H9 (cell line): ENCODE measurements at regions not wholly inside any gene's neighbourhood (a gene's known extent, or its start where the extent isn't known, plus 50 kb on each side); places are given as distances from the start of the nearest gene placed in this dataset.

ENCODE experiments used
- DNase-seq: peaks from one replicate; pipeline ENCODE4 v3.0.0-alpha.2; 2017
- H2AFZ ChIP-seq: one replicate; pipeline ENCODE4 v1.6.1; 2013; ENCODE audit warnings: mild to moderate bottlenecking, low read length, control low read depth, moderate library complexity
- H2AK5ac ChIP-seq: 2 replicates; pipeline ENCODE4 v1.6.1; 2013; ENCODE audit warnings: low read length, control low read depth, mixed read lengths; ENCODE audit not compliant: insufficient read length
- H2BK120ac ChIP-seq: one replicate; pipeline ENCODE4 v1.6.1; 2013; ENCODE audit warnings: low read depth, mild to moderate bottlenecking, low read length, control low read depth, inconsistent platforms; ENCODE audit not compliant: poor library complexity, severe bottlenecking
- H2BK12ac ChIP-seq: 2 replicates; pipeline ENCODE4 v1.6.1; 2013; ENCODE audit warnings: low read length, control low read depth, mixed read lengths, low read depth; ENCODE audit not compliant: insufficient read length
- H2BK15ac ChIP-seq: 2 replicates; pipeline ENCODE4 v1.6.1; 2013; ENCODE audit warnings: low read depth, low read length, control low read depth
- H2BK20ac ChIP-seq: one replicate; pipeline ENCODE4 v1.6.1; 2013; ENCODE audit warnings: low read depth, mild to moderate bottlenecking, low read length, control low read depth, inconsistent platforms; ENCODE audit not compliant: poor library complexity, severe bottlenecking
- H2BK5ac ChIP-seq: 2 replicates; pipeline ENCODE4 v1.6.1; 2013; ENCODE audit warnings: low read length, control low read depth, mixed read lengths; ENCODE audit not compliant: insufficient read length
- H3K14ac ChIP-seq: 2 replicates; pipeline ENCODE4 v1.6.1; 2013; ENCODE audit warnings: low read length, control low read depth; ENCODE audit not compliant: insufficient read depth
- H3K18ac ChIP-seq: 2 replicates; pipeline ENCODE4 v1.6.1; 2013; ENCODE audit warnings: low read depth, mild to moderate bottlenecking, mixed read lengths, low read length, control low read depth; ENCODE audit not compliant: insufficient read length
- H3K23ac ChIP-seq: 2 replicates; pipeline ENCODE4 v1.6.1; 2013; ENCODE audit warnings: low read length, control low read depth, mixed read lengths, low read depth; ENCODE audit not compliant: insufficient read length
- H3K23me2 ChIP-seq: 2 replicates; pipeline ENCODE4 v1.6.1; 2013; ENCODE audit warnings: low read depth, mild to moderate bottlenecking, mixed read lengths, low read length, control low read depth; ENCODE audit not compliant: insufficient read length, poor library complexity, severe bottlenecking
- H3K27ac ChIP-seq: 2 replicates; pipeline ENCODE4 v1.5.1; 2013; ENCODE audit warnings: low read length, control low read depth, mixed read lengths, low read depth; ENCODE audit not compliant: insufficient read length
- H3K27me3 ChIP-seq: 2 replicates; pipeline ENCODE4 v1.6.1; 2013; ENCODE audit warnings: low read length, control low read depth, inconsistent platforms; ENCODE audit not compliant: insufficient read depth
- H3K4ac ChIP-seq: 2 replicates; pipeline ENCODE4 v1.6.1; 2013; ENCODE audit warnings: low read depth, mild to moderate bottlenecking, control low read depth, inconsistent platforms, low read length, moderate library complexity
- H3K4me1 ChIP-seq: 2 replicates; pipeline ENCODE4 v1.6.1; 2013; ENCODE audit warnings: low read length, control low read depth, inconsistent platforms; ENCODE audit not compliant: insufficient read depth
- H3K4me2 ChIP-seq: 2 replicates; pipeline ENCODE4 v1.6.1; 2013; ENCODE audit warnings: low read length, control low read depth, mixed read lengths; ENCODE audit not compliant: insufficient read length, insufficient read depth
- H3K56ac ChIP-seq: 2 replicates; pipeline ENCODE4 v1.6.1; 2013; ENCODE audit warnings: low read depth, mild to moderate bottlenecking, mixed read lengths, low read length, control low read depth; ENCODE audit not compliant: insufficient read length
- H3K79me1 ChIP-seq: 2 replicates; pipeline ENCODE4 v1.6.1; 2013; ENCODE audit warnings: low read depth, mild to moderate bottlenecking, moderate library complexity, low read length, control low read depth, inconsistent platforms; ENCODE audit not compliant: insufficient read depth, poor library complexity, severe bottlenecking
- H3K79me2 ChIP-seq: 2 replicates; pipeline ENCODE4 v1.6.1; 2013; ENCODE audit warnings: low read length, control low read depth, inconsistent platforms; ENCODE audit not compliant: insufficient read depth
- H3K9ac ChIP-seq: 2 replicates; pipeline ENCODE4 v1.6.1; 2013; ENCODE audit warnings: low read length, control low read depth, mixed read lengths; ENCODE audit not compliant: insufficient read length; ENCODE audit errors: extremely low read depth
- H3K9me3 ChIP-seq: one replicate; pipeline ENCODE4 v1.6.1; 2013; ENCODE audit warnings: low read depth, low read length, inconsistent platforms; ENCODE audit not compliant: control insufficient read depth
- H3T11ph ChIP-seq: one replicate; pipeline ENCODE4 v1.6.1; 2013; ENCODE audit warnings: mild to moderate bottlenecking, low read length, control low read depth, inconsistent platforms
- H4K20me1 ChIP-seq: one replicate; pipeline ENCODE4 v1.6.1; 2013; ENCODE audit not compliant: control insufficient read depth, insufficient read length, insufficient read depth
- H4K5ac ChIP-seq: 2 replicates; pipeline ENCODE4 v1.6.1; 2013; ENCODE audit warnings: low read depth, mild to moderate bottlenecking, mixed read lengths, low read length, control low read depth; ENCODE audit not compliant: insufficient read length
- H4K8ac ChIP-seq: replicated peaks from 2 replicates; pipeline ENCODE4 v1.6.1; 2013; ENCODE audit warnings: low read length, control low read depth, mixed read lengths, low read depth; ENCODE audit not compliant: insufficient read length
- H4K91ac ChIP-seq: 2 replicates; pipeline ENCODE4 v1.6.1; 2013; ENCODE audit warnings: low read depth, mild to moderate bottlenecking, moderate library complexity, mixed read lengths, low read length, control low read depth; ENCODE audit not compliant: insufficient read length
- H3K27ac Mint-ChIP-seq, 3 experiments: 2 replicates in 2 of 3; 3 replicates in 1 of 3; pipeline ENCODE4 v1.8.0; 2020 to 2021; ENCODE audit warnings: mixed read lengths in 3 of 3, mild to moderate bottlenecking in 1 of 3, moderate library complexity in 1 of 3
- H3K27me3 Mint-ChIP-seq: 2 replicates; pipeline ENCODE4 v1.8.0; 2021; ENCODE audit warnings: low read depth, mild to moderate bottlenecking, moderate library complexity, mixed read lengths
- H3K36me3 Mint-ChIP-seq, 3 experiments: 2 replicates in 2 of 3; 3 replicates in 1 of 3; pipeline ENCODE4 v1.8.0; 2020 to 2021; ENCODE audit warnings: low read depth in 3 of 3, mixed read lengths in 3 of 3; ENCODE audit not compliant: insufficient read depth in 1 of 3
- H3K4me1 Mint-ChIP-seq, 2 experiments: 2 replicates each; pipeline ENCODE4 v1.8.0; 2020; ENCODE audit warnings: mixed read lengths in 2 of 2
- H3K4me3 Mint-ChIP-seq, 2 experiments: 2 replicates in 1 of 2; 3 replicates in 1 of 2; pipeline ENCODE4 v1.8.0; 2020 to 2021; ENCODE audit warnings: mild to moderate bottlenecking in 2 of 2, mixed read lengths in 2 of 2, moderate library complexity in 1 of 2
- H3K9me3 Mint-ChIP-seq, 2 experiments: 2 replicates in 1 of 2; 3 replicates in 1 of 2; pipeline ENCODE4 v1.8.0; 2020; ENCODE audit warnings: mild to moderate bottlenecking in 2 of 2, mixed read lengths in 2 of 2, moderate library complexity in 1 of 2
- WGBS: extraction: QIAGEN DNeasy Blood & Tissue Kit; methylation state at CpG from one replicate; pipeline ENCODE4 v1.1.7; 2013; ENCODE audit warnings: missing lambda C conversion rate, low lambda C conversion rate, mixed read lengths; ENCODE audit not compliant: insufficient read length; ENCODE audit errors: extremely low coverage; 5-methylcytosine and 5-hydroxymethylcytosine counted together
- TF ChIP-seq, protein P1 (sequence below): fragments of 200-600 bp; sonication (generic); conservative IDR thresholded peaks from 3 replicates; pipeline ENCODE4 v1.8.0; 2021; ENCODE audit warnings: antibody characterized with exemption, mild to moderate bottlenecking

- H3K36me3 Mint-ChIP-seq: peaks cover 0 to 3% (median 1%) of the 10 kb centered on the region in 3 experiments; a peak in 1 of 7 replicates
- Histone ChIP-seq H2BK120ac (no peak overlapping the region), H3K4me2 (no peak overlapping the region), H2AFZ (no peak overlapping the region), H3K18ac (no peak overlapping the region), H3K4ac (no peak overlapping the region), H3K27me3 (no peaks in the 10 kb centered on the region), H3K79me1 (no peaks in the 10 kb centered on the region), H4K5ac (no peak overlapping the region), H2AK5ac (no peak overlapping the region), H2BK5ac (no peak overlapping the region), H3K79me2 (no peaks in the 10 kb centered on the region), H3K9ac (no peak overlapping the region), H2BK15ac (no peak overlapping the region), H3K27ac (no peak overlapping the region), H3K9me3 (no peaks in the 10 kb centered on the region), H2BK12ac (no peak overlapping the region), H3K56ac (no peak overlapping the region), H2BK20ac (no peak overlapping the region), H4K8ac (no peak overlapping the region), H3K4me1 (peaks cover 1% of the 10 kb centered on the region; the same call in 1 of the 2 replicates), H4K91ac (no peak overlapping the region), H3K14ac (no peak overlapping the region), H4K20me1 (no peaks in the 10 kb centered on the region), H3T11ph (no peak overlapping the region), H3K23ac (no peak overlapping the region), H3K23me2 (no peaks in the 10 kb centered on the region)
- WGBS: no CpG with 5 or more reads among the region's 2 CpGs
- peaks cover 39 to 54% of the 10 kb centered on the region in 2 experiments for H3K4me1 Mint-ChIP-seq
- H3K27ac Mint-ChIP-seq: no peak overlapping the region
- TF ChIP-seq, protein P1, sequence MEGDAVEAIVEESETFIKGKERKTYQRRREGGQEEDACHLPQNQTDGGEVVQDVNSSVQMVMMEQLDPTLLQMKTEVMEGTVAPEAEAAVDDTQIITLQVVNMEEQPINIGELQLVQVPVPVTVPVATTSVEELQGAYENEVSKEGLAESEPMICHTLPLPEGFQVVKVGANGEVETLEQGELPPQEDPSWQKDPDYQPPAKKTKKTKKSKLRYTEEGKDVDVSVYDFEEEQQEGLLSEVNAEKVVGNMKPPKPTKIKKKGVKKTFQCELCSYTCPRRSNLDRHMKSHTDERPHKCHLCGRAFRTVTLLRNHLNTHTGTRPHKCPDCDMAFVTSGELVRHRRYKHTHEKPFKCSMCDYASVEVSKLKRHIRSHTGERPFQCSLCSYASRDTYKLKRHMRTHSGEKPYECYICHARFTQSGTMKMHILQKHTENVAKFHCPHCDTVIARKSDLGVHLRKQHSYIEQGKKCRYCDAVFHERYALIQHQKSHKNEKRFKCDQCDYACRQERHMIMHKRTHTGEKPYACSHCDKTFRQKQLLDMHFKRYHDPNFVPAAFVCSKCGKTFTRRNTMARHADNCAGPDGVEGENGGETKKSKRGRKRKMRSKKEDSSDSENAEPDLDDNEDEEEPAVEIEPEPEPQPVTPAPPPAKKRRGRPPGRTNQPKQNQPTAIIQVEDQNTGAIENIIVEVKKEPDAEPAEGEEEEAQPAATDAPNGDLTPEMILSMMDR: no peak
- H3K4me3 Mint-ChIP-seq: no peak overlapping the region
- H3K27me3 Mint-ChIP-seq: peaks cover 4% of the 10 kb centered on the region
- no peak for DNase-seq
- H3K9me3 Mint-ChIP-seq: no peaks in the 10 kb centered on the region; a peak in 1 of 5 replicates
These were observed 96.3 kb downstream of the PCDH1 start for GRCh38 chr5:141781910-141782309.
